COLO668 (cell line): ENCODE measurements at regions not wholly inside any gene's neighbourhood (a gene's known extent, or its start where the extent isn't known, plus 50 kb on each side); places are given as distances from the start of the nearest gene placed in this dataset.

Experiments used
- DNase-seq: peaks from one replicate; lab custom pipeline; 2025; ENCODE audit not compliant: unreplicated experiment; lab: John Stamatoyannopoulos, UW

DNA sequence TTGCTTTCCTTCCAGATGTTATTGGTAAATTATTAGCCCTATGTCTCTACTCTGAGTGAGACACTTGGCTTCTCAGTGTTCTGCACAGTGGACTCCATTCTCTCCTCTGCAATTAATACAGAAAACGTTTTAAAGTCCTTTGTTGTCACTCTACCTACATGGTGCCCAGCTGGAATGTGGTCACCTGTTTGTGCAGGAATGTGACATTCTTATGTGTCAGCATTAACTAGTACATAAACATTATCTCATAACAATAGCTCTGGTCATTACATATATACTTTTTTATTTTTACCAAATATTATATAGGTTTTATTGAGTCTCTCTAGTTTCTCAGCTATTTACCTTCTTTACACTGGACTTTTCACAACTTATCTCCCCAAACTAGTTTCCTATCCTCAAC is 147.0 kb upstream of the KCNMB2 start:
- no peak for DNase-seq

GRCh38 chr3:178392511-178392926 is 143.7 kb upstream of the KCNMB2 start:
- no peak for DNase-seq

GRCh38 chr3:178393146-178393545 is 143.1 kb upstream of the KCNMB2 start:
- no peak for DNase-seq

DNA sequence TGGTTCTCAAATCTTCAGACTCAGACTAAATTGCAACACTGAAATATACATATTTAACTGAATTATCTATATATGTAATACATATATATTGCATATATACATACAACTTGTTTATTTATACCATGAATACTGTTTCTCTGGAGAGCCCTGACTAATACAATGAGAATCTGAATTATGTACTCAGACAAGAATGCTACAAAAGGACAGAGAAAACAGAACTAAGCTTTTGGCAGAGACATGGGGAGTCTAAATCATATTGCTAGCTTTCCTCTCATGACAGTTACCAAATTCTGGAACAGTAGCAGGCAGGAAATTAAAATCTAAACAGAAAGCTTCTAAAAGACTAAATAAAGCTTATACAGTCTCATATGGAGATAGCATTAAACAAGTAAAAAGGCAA is 142.4 kb upstream of the KCNMB2 start:
- no peak for DNase-seq

DNA sequence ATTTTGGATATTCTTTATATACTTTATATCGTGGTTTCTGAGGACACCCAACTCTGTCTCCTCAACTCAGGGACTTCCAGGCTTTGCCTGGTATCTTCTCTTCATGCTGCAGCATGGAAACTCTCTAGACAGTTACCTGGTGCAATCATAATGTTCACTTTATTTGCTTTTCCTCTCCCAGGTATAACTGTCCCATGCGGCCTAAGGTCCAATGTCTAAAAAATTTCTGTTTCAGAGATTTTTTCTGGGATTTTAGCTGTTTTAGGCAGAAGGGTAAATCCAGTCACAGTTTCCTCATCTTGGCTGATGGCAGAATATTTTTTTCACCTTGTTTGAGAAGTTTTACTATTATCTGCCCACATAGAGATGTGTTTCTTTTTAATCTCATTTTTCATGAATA is 139.9 kb upstream of the KCNMB2 start:
- DNase-seq, result no peak

GRCh38 chr3:178397202-178397601 is 139.0 kb upstream of the KCNMB2 start:
- no peak for DNase-seq

DNA sequence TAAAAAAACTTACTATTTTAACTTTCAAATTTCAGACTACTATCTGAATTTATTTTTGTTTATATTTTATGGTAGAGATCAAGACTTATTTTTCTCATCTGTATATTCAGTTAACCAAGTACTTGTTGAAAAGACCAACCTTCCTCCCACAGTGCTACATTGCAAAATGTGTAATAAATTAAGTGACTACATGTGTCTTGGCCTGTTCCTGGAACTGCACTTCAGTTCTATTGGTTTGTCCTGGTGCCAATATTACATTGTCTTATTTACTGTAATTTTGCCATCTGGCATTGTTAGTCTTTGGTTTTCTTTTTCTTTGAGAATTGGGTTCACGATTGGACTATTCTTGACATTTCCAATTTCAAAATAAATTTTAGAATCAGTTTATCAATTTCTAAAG is 138.4 kb upstream of the KCNMB2 start:
- no peak for DNase-seq

DNA sequence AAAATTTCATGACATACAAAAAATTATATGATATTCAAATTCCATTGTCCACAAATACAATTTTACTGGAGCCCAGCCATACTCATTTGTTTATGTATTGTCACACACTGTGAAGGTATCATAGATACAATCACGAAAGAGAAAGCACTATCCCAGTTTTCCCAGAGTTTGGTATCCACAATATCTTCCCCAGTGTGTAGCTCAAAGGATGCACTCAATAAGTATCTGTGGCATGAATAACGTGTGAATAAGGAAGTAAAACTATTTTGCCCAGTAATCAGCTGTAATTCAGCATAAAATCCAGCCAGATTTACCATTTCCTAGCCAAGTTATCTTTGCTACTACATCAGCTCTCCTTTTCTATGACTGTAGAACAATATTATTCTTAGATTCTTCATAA is 131.3 kb upstream of the KCNMB2 start:
- no peak for DNase-seq

DNA sequence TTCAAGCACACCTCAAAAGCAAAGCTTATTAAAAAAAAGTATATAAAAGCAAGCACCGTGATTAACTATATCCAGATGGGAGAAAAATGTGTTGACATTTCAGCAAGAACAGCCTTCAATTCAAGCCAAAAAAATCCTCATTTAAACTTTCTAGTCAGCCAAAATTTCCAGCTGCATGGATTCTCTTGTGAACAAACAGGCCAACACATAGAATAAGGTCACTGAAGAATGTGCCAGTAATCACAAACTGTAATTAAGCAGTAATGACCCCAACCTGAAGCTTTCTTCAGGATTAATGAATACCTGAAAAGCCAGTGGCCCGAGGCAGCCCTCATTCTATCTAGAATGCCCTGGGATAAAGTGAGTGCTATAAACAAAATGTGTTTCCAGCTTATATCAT is 130.7 kb upstream of the KCNMB2 start:
- DNase-seq, result no peak

- DNase-seq, result no peak
Observed at GRCh38 chr3:178406206-178406605, 130.0 kb upstream of the KCNMB2 start.

- DNase-seq, result no peak
Observed at GRCh38 chr3:178415384-178415783, 120.9 kb upstream of the KCNMB2 start.

DNA sequence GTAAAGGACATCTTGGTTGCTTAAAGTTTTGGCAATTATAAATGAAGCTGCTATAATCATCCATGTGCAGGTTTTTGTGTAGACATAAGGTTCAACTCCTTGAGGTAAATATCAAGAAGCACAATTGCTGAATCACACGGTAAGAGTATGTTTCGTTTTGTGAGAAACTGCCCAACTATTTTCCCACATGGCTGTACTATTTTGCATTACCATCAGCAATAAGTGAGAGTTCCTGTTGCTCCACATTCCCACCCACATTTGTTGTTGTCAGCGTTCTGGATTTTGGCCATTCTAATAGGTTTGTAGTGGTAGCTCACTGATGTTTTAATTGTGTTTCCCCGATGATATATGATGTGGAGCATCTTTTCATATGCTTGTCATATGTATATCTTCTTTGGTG is 118.5 kb upstream of the KCNMB2 start:
- DNase-seq, result no peak

- DNase-seq, result no peak
Observed at GRCh38 chr3:178419071-178419470, 117.2 kb upstream of the KCNMB2 start.

- peak; percentile 8 for DNase-seq
Observed at GRCh38 chr3:178420033-178420432, 116.2 kb upstream of the KCNMB2 start.

DNA sequence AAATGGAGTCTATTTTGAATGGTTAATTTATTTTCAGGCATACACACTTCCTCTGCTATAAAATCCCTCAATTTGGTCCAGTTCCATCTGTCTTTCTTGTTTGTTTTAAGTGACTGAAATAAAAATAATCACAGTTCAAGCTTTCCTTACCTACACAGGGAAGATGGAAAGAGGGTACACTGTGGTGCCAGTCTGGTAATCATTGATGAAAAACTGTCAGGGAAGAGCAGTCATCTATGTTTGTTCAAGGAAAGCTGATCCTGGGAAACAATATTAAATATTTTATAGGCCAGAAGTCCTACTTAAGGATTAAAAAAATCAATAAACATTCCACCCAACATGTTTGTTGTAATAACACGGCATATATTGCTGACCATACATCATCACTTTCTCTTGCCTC is 115.2 kb upstream of the KCNMB2 start:
- DNase-seq, result peak; percentile 12

DNA sequence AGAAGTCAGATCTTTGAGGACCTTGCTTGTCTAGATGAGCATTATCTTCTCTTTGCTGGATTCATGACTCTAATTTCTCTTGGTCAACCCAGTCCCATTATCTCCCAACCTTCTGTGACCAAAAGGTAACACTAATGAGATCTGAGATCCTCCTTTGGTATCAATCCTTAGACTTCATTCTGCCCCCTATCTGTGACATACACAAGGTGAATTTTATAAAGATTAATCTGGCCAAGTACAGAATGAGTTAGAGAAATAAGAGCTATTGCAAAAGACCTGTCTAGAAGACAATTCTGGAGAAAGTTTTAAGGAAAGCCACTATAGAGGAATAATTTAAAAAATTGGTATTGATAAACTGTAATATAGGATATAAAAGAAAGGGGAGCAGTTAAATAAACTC is 113.8 kb upstream of the KCNMB2 start:
- DNase-seq, result no peak

GRCh38 chr3:178428037-178428436 is 108.2 kb upstream of the KCNMB2 start:
- no peak for DNase-seq

GRCh38 chr3:178434206-178434805 is 101.9 kb upstream of the KCNMB2 start:
- DNase-seq, result no peak

- no peak for DNase-seq
Observed at GRCh38 chr3:178435575-178435974, 100.7 kb upstream of the KCNMB2 start.

- no peak for DNase-seq
Observed at GRCh38 chr3:178436773-178437172, 99.5 kb upstream of the KCNMB2 start.

DNA sequence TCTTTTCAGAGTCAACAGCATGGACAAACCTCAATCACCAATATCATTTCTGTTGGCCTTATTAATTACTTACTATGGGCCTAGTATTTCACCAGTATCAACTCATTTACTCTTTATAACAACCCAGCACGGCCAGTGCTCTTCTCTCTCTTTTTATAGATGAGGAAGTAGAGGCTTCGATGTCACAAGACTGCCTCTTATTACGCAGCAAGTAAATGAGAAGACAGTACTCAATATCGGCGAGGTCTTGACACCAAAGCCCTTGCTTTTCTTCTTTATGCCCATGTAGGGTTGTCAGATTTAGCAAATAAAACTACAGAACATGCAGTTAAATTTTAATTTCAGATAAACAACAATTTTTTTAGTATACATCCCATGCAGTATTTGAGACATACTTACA is 99.0 kb upstream of the KCNMB2 start:
- no peak for DNase-seq

DNA sequence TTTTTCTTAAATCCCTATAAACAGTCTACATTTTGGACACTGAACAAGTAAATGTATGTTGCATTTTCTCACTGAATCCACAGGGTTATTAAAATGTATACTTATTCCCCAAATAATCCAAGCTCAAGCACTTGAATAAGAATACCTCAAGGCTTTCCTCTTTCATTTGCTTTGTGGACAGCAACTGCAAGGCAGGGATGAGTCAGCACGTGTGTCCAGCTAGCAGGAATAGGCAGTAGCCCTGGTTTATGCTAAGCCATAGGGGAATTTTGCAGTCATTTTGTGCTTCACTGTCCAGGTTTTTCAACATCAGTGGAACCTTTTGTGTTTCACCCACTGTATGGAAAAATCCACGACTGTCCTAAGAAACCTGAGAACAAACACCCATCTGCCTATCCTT is 96.7 kb upstream of the KCNMB2 start:
- DNase-seq, result peak; percentile 3

DNA sequence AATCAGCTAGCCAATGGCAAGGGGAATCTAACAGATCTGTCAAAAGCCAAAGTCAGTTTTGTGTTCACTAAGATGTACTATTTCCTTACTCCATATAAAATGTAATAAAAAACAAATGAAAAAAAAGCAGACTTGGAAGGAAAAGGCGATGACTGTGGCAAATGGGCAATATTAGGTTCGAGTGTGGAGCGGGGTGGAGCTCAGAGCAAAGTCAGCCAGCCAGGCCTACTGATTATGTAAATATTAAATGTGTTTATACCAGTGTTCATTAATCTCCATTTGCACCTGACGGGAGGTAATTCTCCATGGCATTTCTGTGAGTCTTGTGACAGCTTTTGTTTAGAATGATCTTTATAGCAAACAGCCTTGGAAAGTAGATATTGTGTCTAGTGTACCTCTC is 96.2 kb upstream of the KCNMB2 start:
- peak; percentile 3 for DNase-seq

GRCh38 chr3:178443634-178444033 is 92.6 kb upstream of the KCNMB2 start:
- DNase-seq, result no peak
